Keratinocyte (primary cell): ENCODE measurements at regions not wholly inside any gene's neighbourhood (a gene's known extent, or its start where the extent isn't known, plus 50 kb on each side); places are given as distances from the start of the nearest gene placed in this dataset.

Experiments used
- DNase-seq: peaks from one replicate; pipeline ENCODE4 v3.0.0-alpha.2; 2011; ENCODE audit warnings: low read depth, missing footprints, low spot score
- FAIRE-seq: peaks from 2 replicates; lab custom pipeline; 2011; peaks lifted over from hg19 to GRCh38; lab: Jason Lieb, UNC
- H2AFZ ChIP-seq: 2 replicates; pipeline ENCODE4 v1.6.0; 2012; ENCODE audit warnings: low read length, control low read depth, inconsistent platforms; ENCODE audit not compliant: control insufficient read depth
- H3K27ac ChIP-seq: 2 replicates; pipeline ENCODE4 v1.5.1; 2011; ENCODE audit warnings: low read length; ENCODE audit not compliant: control insufficient read depth, insufficient read depth
- H3K27me3 ChIP-seq: 3 replicates; pipeline ENCODE4 v1.6.0; 2011; ENCODE audit warnings: low read length; ENCODE audit not compliant: control insufficient read depth, insufficient read depth; ENCODE audit errors: extremely low read depth
- H3K36me3 ChIP-seq, 2 experiments: 2 replicates in 1 of 2; 3 replicates in 1 of 2; pipeline ENCODE4 v1.5.1; 2011; ENCODE audit warnings: low read length in 2 of 2, mild to moderate bottlenecking in 1 of 2; ENCODE audit not compliant: control insufficient read depth in 2 of 2, insufficient read depth in 2 of 2; ENCODE audit errors: extremely low read depth in 1 of 2
- H3K4me1 ChIP-seq: 3 replicates; pipeline ENCODE4 v1.5.1; 2011; ENCODE audit warnings: low read length; ENCODE audit not compliant: control insufficient read depth, insufficient read depth; ENCODE audit errors: extremely low read depth
- H3K4me2 ChIP-seq: 3 replicates; pipeline ENCODE4 v1.6.0; 2011; ENCODE audit warnings: low read depth, low read length; ENCODE audit not compliant: control insufficient read depth, insufficient read depth; ENCODE audit errors: extremely low read depth
- H3K4me3 ChIP-seq, 3 experiments: fragments of 200-600 bp in 1 of 3; sonication (generic) in 1 of 3; 2 replicates in 2 of 3; 3 replicates in 1 of 3; pipeline ENCODE4 v1.5.1; 2011 to 2016; ENCODE audit warnings: low read length in 3 of 3, mild to moderate bottlenecking in 3 of 3, control low read depth in 2 of 3, inconsistent platforms in 1 of 3, low read depth in 1 of 3, mixed read lengths in 1 of 3, mixed run types in 1 of 3, moderate library complexity in 1 of 3; ENCODE audit not compliant: control insufficient read depth in 2 of 3, insufficient read depth in 2 of 3; ENCODE audit errors: extremely low read depth in 1 of 3
- H3K79me2 ChIP-seq: 2 replicates; pipeline ENCODE4 v1.6.0; 2012; ENCODE audit warnings: low read length; ENCODE audit not compliant: control insufficient read depth, insufficient read depth
- H3K9ac ChIP-seq: 3 replicates; pipeline ENCODE4 v1.6.0; 2011; ENCODE audit warnings: low read length; ENCODE audit not compliant: control insufficient read depth, insufficient read depth; ENCODE audit errors: extremely low read depth
- H3K9me1 ChIP-seq: 3 replicates; pipeline ENCODE4 v1.6.0; 2011; ENCODE audit warnings: low read length; ENCODE audit not compliant: control insufficient read depth, insufficient read depth; ENCODE audit errors: extremely low read depth
- H3K9me3 ChIP-seq: 2 replicates; pipeline ENCODE4 v1.5.1; 2012; ENCODE audit warnings: low read depth, low read length; ENCODE audit not compliant: control insufficient read depth
- H4K20me1 ChIP-seq: 3 replicates; pipeline ENCODE4 v1.6.0; 2011; ENCODE audit warnings: low read length; ENCODE audit not compliant: control insufficient read depth, insufficient read depth; ENCODE audit errors: extremely low read depth
- CTCF ChIP-seq, 3 experiments: IDR thresholded peaks in 1 of 3; conservative IDR thresholded peaks in 1 of 3; optimal IDR thresholded peaks in 1 of 3; 2 replicates in 2 of 3; 3 replicates in 1 of 3; pipeline versions ENCODE3 to v1.5.1; 2011; ENCODE audit warnings: low read length in 3 of 3, mild to moderate bottlenecking in 3 of 3, moderate library complexity in 2 of 3, control low read depth in 1 of 3, inconsistent platforms in 1 of 3; ENCODE audit not compliant: insufficient read depth in 2 of 3; ENCODE audit errors: extremely low read depth in 1 of 3
- EZH2 ChIP-seq: IDR thresholded peaks from one replicate; pipeline ENCODE4 v1.6.1; 2012; ENCODE audit warnings: inconsistent platforms, mild to moderate bottlenecking, low read length, moderate library complexity
- dilution Hi-C: fragments of 300-500 bp; cut with MboI; formaldehyde crosslinking; loops from one replicate; pipeline ENCODE4 v1.7.0; 2020; ENCODE audit warnings: low sequenced_read_pairs; ENCODE audit not compliant: extremely low pct_ligation_motif_present

- Histone ChIP-seq H3K4me1 (no peaks in the 10 kb centered on the region), H3K9me3 (no peaks in the 10 kb centered on the region), H2AFZ (no peak overlapping the region), H3K27me3 (peaks cover 8% of the 10 kb centered on the region), H3K4me2 (no peak overlapping the region), H4K20me1 (no peaks in the 10 kb centered on the region), H3K36me3 (no peaks in the 10 kb centered on the region), H3K9me1 (no peaks in the 10 kb centered on the region), H3K79me2 (no peaks in the 10 kb centered on the region), H3K9ac (no peak overlapping the region), H3K27ac (no peak overlapping the region), H3K4me3 (no peak overlapping the region)
- dilution Hi-C loops, result no loop called here
- FAIRE-seq, result no peak
- no peak for DNase-seq
- TF ChIP-seq EZH2, result no peak
Observed at GRCh38 chr1:110728388-110729001, 53.8 kb upstream of the KCNA3 start.

GRCh38 chr1:110727246-110727645 is 52.5 kb upstream of the KCNA3 start:
- no peak overlapping the region for H3K4me3 ChIP-seq
- dilution Hi-C loops, result no loop called here

More at GRCh38 chr1:110727246-110727645, 52.5 kb upstream of the KCNA3 start:
- no peak overlapping the region for H3K9ac ChIP-seq
- H2AFZ ChIP-seq, result no peak overlapping the region
- no peaks in the 10 kb centered on the region for H4K20me1 ChIP-seq
- no peak for DNase-seq
- H3K4me2 ChIP-seq, result no peak overlapping the region
- no peaks in the 10 kb centered on the region for H3K4me1 ChIP-seq
- no peaks in the 10 kb centered on the region for H3K36me3 ChIP-seq
- H3K9me3 ChIP-seq, result no peaks in the 10 kb centered on the region
- FAIRE-seq, result no peak
- H3K9me1 ChIP-seq, result no peaks in the 10 kb centered on the region
- no peak overlapping the region for H3K27ac ChIP-seq
- H3K27me3 ChIP-seq, result peaks cover 8% of the 10 kb centered on the region
- TF ChIP-seq EZH2, result no peak
- no peak for TF ChIP-seq CTCF (optimal IDR thresholded peaks at IDR 0.05 in 1 of 3, IDR thresholded peaks at IDR 0.05 in 1 of 3, conservative IDR thresholded peaks at IDR 0.05 in 1 of 3; ENCODE audit: extremely low read depth in 1 of 3, insufficient read depth in 2 of 3, low read length in 3 of 3)
- no peaks in the 10 kb centered on the region for H3K79me2 ChIP-seq
